CD4-positive, alpha-beta memory T cell (primary cell): ENCODE measurements at regions not wholly inside any gene's neighbourhood (a gene's known extent, or its start where the extent isn't known, plus 50 kb on each side); places are given as distances from the start of the nearest gene placed in this dataset.
"Not testable (repeated sequence)": the region's sequence is repeated elsewhere in the genome, so short reads cannot be mapped to it uniquely, and the experiment has no call there.

ENCODE experiments used
- CTCF ChIA-PET: fragments of 350-600 bp; sonication (Branson Sonifier 250); formaldehyde crosslinking; loops from one replicate; lab custom pipeline; 2021; ENCODE audit warnings: inconsistent platforms; ENCODE audit not compliant: partially characterized antibody; lab: Charles Lee
- POLR2A ChIA-PET: fragments of 350-600 bp; sonication (Branson Sonifier 250); formaldehyde crosslinking; loops from one replicate; lab custom pipeline; 2021; ENCODE audit not compliant: partially characterized antibody; lab: Charles Lee
- DNase-seq, 5 donors: peaks; one replicate each; pipeline versions ENCODE4 v3.0.0 to v3.0.0-alpha.2; 2020 to 2022; ENCODE audit warnings: mixed read lengths in 1 of 5
- H3K27ac ChIP-seq: one replicate; pipeline ENCODE4 v1.7.0; 2013; ENCODE audit warnings: low read depth, low read length
- H3K27me3 ChIP-seq: 2 replicates; pipeline ENCODE4 v1.7.0; 2013; ENCODE audit warnings: mild to moderate bottlenecking, low read length, moderate library complexity; ENCODE audit not compliant: insufficient read depth
- H3K36me3 ChIP-seq: 2 replicates; pipeline ENCODE4 v1.7.0; 2013; ENCODE audit warnings: mild to moderate bottlenecking, low read length, moderate library complexity; ENCODE audit not compliant: insufficient read depth
- H3K4me1 ChIP-seq: 2 replicates; pipeline ENCODE4 v1.7.0; 2013; ENCODE audit warnings: mild to moderate bottlenecking, low read length, moderate library complexity; ENCODE audit not compliant: insufficient read depth
- H3K4me3 ChIP-seq, 2 donors: one replicate each; pipeline ENCODE4 v1.7.0; 2013; ENCODE audit warnings: low read length in 2 of 2, mild to moderate bottlenecking in 1 of 2
- H3K9me3 ChIP-seq, 2 donors: one replicate each; pipeline ENCODE4 v1.7.0; 2013; ENCODE audit warnings: low read length in 2 of 2, control low read depth in 1 of 2; ENCODE audit not compliant: control insufficient read depth in 1 of 2
- H3K27ac Mint-ChIP-seq, 7 donors: one replicate each; pipeline ENCODE4 v1.8.0; 2020 to 2021; ENCODE audit warnings: mixed read lengths in 7 of 7, mild to moderate bottlenecking in 6 of 7, inconsistent platforms in 3 of 7, moderate library complexity in 3 of 7
- H3K27me3 Mint-ChIP-seq, 2 donors: one replicate each; pipeline ENCODE4 v1.8.0; 2020 to 2021; ENCODE audit warnings: mixed read lengths in 2 of 2
- H3K36me3 Mint-ChIP-seq, 2 donors: one replicate each; pipeline ENCODE4 v1.8.0; 2020 to 2021; ENCODE audit warnings: mixed read lengths in 2 of 2, inconsistent platforms in 1 of 2, mild to moderate bottlenecking in 1 of 2
- H3K4me1 Mint-ChIP-seq, 4 donors: one replicate each; pipeline ENCODE4 v1.8.0; 2020 to 2021; ENCODE audit warnings: mixed read lengths in 4 of 4, mild to moderate bottlenecking in 1 of 4
- H3K4me3 Mint-ChIP-seq, 8 donors: one replicate each; pipeline ENCODE4 v1.8.0; 2020 to 2021; ENCODE audit warnings: mixed read lengths in 8 of 8, mild to moderate bottlenecking in 7 of 8, moderate library complexity in 6 of 8, inconsistent platforms in 3 of 8
- H3K9me3 Mint-ChIP-seq, 8 donors: one replicate each; pipeline ENCODE4 v1.8.0; 2020 to 2021; ENCODE audit warnings: mixed read lengths in 8 of 8, mild to moderate bottlenecking in 5 of 8, inconsistent platforms in 3 of 8, moderate library complexity in 1 of 8
- intact Hi-C: fragments of 100-400 bp; cut with micrococcal nuclease; formaldehyde crosslinking; loops from one replicate; pipeline ENCODE4 v1.15.1; 2023

DNA sequence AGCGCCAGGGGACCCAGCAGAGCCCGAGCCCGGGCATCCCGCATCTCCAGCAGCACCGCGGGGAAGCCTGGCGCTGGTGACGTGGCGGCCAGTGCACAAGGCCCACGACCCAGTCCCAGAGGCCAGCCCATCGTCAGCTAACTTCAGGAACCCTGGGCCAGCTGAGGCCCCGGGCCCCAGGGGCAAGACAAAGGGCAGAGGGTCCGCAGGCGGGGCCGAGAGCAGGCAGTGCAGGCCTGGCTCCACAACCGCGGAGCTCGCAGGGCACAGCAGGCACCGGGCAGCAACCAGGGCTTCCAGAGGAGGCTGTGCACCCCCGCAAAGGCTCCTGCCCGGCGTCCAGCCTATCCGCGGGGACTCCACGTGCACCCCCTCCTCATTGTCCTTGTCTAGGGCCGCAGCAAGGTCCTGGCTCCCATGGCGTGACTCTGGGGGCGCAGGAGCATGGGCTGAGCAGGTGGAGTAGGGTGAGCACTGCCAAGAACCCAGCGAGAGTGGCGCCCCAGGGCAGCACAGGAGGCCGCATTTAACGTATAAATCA lies 352.5 kb downstream of the KCNJ18 start:
- CTCF ChIA-PET, intact Hi-C loops: not testable (repeated sequence)

GRCh38 chr17:22047521-22047920 lies 355.2 kb downstream of the KCNJ18 start:
- H3K27ac Mint-ChIP-seq, H3K4me1 Mint-ChIP-seq, H3K9me3 ChIP-seq, CTCF ChIA-PET, H3K27me3 Mint-ChIP-seq, H3K4me1 ChIP-seq, H3K4me3 ChIP-seq, intact Hi-C loops, POLR2A ChIA-PET, H3K36me3 ChIP-seq, H3K36me3 Mint-ChIP-seq, DNase-seq, H3K27me3 ChIP-seq, H3K27ac ChIP-seq: not testable (repeated sequence)
- H3K9me3 Mint-ChIP-seq = peaks cover 0 to 12% (median 4%) of the 10 kb centered on the region in 8 donors
- peak overlapping the region in 1 of 8 donors; percentile 20 for H3K4me3 Mint-ChIP-seq

More for the DNA sequence above, 352.5 kb downstream of the KCNJ18 start:
- H3K4me3 Mint-ChIP-seq, H3K36me3 ChIP-seq, H3K27me3 ChIP-seq, H3K4me1 ChIP-seq, H3K27ac Mint-ChIP-seq, H3K4me1 Mint-ChIP-seq, H3K27ac ChIP-seq, H3K9me3 ChIP-seq, DNase-seq, H3K4me3 ChIP-seq, H3K9me3 Mint-ChIP-seq, H3K36me3 Mint-ChIP-seq, POLR2A ChIA-PET, H3K27me3 Mint-ChIP-seq: not testable (repeated sequence)

DNA sequence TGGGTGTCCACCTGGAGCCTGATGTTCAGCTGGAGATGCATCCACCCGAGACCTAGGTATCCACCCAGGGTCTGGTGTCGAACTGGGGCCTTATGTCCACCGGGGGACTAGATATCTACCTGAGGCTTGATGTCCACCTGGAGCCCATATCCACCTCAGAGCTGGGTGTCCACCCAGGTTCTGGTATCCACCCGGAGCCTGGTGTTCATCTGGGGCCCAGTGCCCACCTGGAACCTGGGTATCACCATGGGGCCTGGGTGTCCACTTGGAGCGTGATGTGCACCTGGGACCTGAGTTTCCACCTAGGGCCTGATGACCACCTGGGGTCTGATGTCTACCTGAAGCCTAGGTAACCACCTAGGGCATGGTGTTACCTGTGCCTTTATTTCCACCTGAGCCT lies 355.9 kb downstream of the KCNJ18 start:
- H3K4me1 ChIP-seq, H3K4me3 Mint-ChIP-seq, H3K27me3 ChIP-seq, H3K4me3 ChIP-seq, intact Hi-C loops, H3K9me3 ChIP-seq, DNase-seq, H3K27ac Mint-ChIP-seq, POLR2A ChIA-PET, CTCF ChIA-PET, H3K27ac ChIP-seq, H3K4me1 Mint-ChIP-seq, H3K36me3 Mint-ChIP-seq, H3K27me3 Mint-ChIP-seq, H3K36me3 ChIP-seq: not testable (repeated sequence)
- peaks cover 0 to 12% (median 4%) of the 10 kb centered on the region in 8 donors for H3K9me3 Mint-ChIP-seq

- H3K27ac Mint-ChIP-seq, POLR2A ChIA-PET, H3K27me3 Mint-ChIP-seq, H3K4me3 ChIP-seq, H3K27me3 ChIP-seq, CTCF ChIA-PET, H3K36me3 ChIP-seq, intact Hi-C loops, H3K27ac ChIP-seq, H3K9me3 ChIP-seq, H3K4me3 Mint-ChIP-seq, H3K36me3 Mint-ChIP-seq, H3K9me3 Mint-ChIP-seq, H3K4me1 Mint-ChIP-seq, H3K4me1 ChIP-seq, DNase-seq: not testable (repeated sequence)
These were observed 358.4 kb downstream of the KCNJ18 start for GRCh38 chr17:22050766-22051165.

- H3K4me3 ChIP-seq, H3K36me3 ChIP-seq, POLR2A ChIA-PET, CTCF ChIA-PET, H3K27ac ChIP-seq, H3K4me1 ChIP-seq, intact Hi-C loops, H3K27me3 Mint-ChIP-seq, DNase-seq, H3K9me3 ChIP-seq, H3K27me3 ChIP-seq, H3K27ac Mint-ChIP-seq, H3K4me1 Mint-ChIP-seq, H3K36me3 Mint-ChIP-seq, H3K4me3 Mint-ChIP-seq: not testable (repeated sequence)
- peaks cover 0 to 11% (median 4%) of the 10 kb centered on the region in 8 donors for H3K9me3 Mint-ChIP-seq
These were observed 360.4 kb downstream of the KCNJ18 start for GRCh38 chr17:22052715-22053114.

DNA sequence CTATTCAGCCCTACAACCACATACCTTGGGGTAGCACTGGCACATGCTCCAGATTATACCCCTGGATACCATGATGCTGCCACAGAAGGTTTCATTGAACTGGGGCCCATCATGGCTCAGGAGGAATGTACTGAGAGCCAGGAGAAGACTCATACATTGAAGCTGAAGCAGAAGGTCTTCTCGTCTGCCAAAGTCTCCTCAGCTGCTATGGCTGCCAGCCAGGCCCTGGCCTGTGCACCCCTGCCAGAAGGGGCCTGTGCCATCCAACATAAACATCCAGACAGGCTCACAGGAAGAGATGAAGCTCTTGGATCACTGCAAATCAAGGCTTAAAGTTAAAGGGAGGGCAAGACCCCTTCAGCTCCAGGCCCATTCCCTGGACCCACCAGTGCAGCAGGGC lies 364.2 kb downstream of the KCNJ18 start:
- H3K9me3 Mint-ChIP-seq = peaks cover 0 to 14% (median 5%) of the 10 kb centered on the region in 8 donors
- DNase-seq, intact Hi-C loops, H3K36me3 Mint-ChIP-seq, H3K4me1 ChIP-seq, H3K27me3 Mint-ChIP-seq, H3K4me3 ChIP-seq, H3K27ac Mint-ChIP-seq, H3K36me3 ChIP-seq, POLR2A ChIA-PET, CTCF ChIA-PET, H3K4me1 Mint-ChIP-seq, H3K27me3 ChIP-seq, H3K9me3 ChIP-seq, H3K27ac ChIP-seq, H3K4me3 Mint-ChIP-seq: not testable (repeated sequence)

- H3K9me3 Mint-ChIP-seq, H3K36me3 ChIP-seq, H3K27ac Mint-ChIP-seq, H3K27me3 ChIP-seq, CTCF ChIA-PET, H3K4me1 ChIP-seq, H3K4me3 Mint-ChIP-seq, H3K4me1 Mint-ChIP-seq, H3K36me3 Mint-ChIP-seq, DNase-seq, H3K27ac ChIP-seq, H3K27me3 Mint-ChIP-seq, POLR2A ChIA-PET, H3K9me3 ChIP-seq, intact Hi-C loops, H3K4me3 ChIP-seq: not testable (repeated sequence)
These were observed 383.6 kb downstream of the KCNJ18 start for GRCh38 chr17:22075918-22076317.

GRCh38 chr17:22088589-22088988 lies 396.3 kb downstream of the KCNJ18 start:
- H3K4me1 Mint-ChIP-seq, H3K4me1 ChIP-seq, DNase-seq, H3K27ac ChIP-seq, H3K36me3 ChIP-seq, H3K27me3 Mint-ChIP-seq, H3K9me3 ChIP-seq, intact Hi-C loops, H3K27me3 ChIP-seq, H3K4me3 Mint-ChIP-seq, H3K4me3 ChIP-seq, POLR2A ChIA-PET, H3K27ac Mint-ChIP-seq, CTCF ChIA-PET, H3K36me3 Mint-ChIP-seq: not testable (repeated sequence)
- peaks cover 0 to 23% (median 15%) of the 10 kb centered on the region in 8 donors for H3K9me3 Mint-ChIP-seq
